NCI-H226 (cell line): ENCODE measurements at regions not wholly inside any gene's neighbourhood (a gene's known extent, or its start where the extent isn't known, plus 50 kb on each side); places are given as distances from the start of the nearest gene placed in this dataset.

Experiments used
- DNase-seq: peaks from one replicate; pipeline ENCODE4 v3.0.0-alpha.2; 2015

DNA sequence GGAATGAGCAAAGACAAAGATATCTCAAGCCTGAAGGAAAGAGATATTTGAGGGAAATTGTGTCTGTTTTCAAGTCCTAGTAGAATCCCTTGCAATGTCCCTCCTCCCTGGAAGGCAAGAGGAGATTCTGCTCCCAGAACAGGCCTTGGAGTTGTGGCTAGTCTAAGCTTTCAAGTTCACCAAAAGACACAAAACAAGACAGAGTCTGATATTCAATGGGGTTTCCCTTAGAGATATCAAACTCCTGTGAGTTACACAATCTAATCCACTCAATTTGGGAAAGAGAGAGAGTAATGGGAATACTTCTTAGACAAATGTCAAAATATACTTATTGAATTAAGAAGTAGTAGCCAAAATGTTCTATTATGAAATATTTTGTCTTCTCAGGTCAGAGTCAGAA is 162.8 kb upstream of the ADAMTS5 start:
- DNase-seq = no peak

DNA sequence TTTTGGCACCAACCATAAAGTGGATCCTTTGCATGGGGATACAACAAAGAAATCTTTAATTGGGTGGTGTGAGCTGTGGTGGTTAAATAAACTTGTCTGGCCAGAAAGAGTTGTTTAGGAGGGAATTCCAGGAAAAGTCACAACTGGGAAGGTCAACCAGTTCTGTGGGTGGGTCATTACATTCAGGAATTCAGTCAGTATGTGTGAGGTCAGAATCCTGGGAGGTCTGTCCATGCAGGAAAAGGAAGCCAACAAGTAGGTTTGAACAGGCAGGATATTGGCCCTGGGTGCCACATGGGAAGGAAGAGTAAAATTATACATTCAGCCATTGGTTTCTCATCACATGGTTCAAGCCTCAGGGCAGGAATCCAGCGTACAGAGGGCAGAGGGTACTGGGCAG is 162.3 kb upstream of the ADAMTS5 start:
- DNase-seq = no peak

DNA sequence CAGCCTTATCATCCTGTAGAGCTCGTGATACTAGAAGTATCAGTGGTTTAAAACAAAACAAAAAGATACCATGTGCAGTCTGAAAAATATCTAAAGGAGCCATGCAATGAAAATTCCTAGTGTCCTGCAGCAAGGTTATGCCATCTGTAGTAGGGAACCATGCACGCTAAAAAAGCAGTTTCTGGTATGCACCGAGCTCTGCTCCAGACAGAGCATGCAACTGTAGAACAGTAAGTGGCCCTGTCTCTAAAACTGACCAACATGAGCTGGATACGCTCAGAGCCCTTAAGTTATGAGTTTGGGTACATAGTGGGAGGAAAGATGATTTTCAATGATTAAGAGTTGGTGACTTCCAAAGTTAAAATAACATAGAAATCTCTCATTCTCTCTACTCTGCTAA is 159.3 kb upstream of the ADAMTS5 start:
- no peak for DNase-seq

DNA sequence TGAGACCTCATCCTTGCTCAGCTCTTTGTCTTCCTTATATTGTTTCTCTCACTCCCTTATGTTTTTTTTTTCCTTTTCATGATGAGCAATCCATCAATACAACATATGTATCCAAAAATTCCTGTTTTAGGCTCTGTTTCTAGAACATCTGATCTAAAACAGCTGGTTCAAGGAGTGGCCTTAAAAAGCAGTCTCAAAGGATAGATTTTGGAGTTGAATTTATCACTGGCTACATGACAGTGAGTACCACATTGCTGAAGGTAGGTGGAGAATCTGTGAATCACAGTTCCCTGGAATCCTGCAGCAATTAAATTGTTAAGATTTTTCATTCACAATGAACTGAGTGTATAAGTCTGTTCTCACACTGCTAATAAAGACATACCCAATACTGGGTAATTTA is 155.8 kb upstream of the ADAMTS5 start:
- no peak for DNase-seq

DNA sequence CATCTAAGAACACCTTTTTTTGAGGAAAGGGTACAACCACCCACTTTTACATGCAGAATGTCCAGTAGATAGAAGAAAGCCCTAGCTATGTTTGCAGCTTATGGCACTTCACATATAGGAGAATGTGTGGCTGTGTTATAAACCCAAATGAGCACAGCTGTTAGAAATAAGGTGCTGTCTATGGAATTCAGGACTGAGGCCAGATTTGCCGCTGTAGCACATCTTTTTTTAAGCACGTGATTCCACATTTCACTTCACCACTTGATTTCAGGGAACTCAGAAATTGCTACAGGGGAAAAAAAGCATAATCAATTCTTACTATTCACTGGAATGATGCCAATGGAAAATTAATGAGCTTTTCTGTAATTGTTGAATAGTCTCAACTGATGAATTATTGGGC is 147.2 kb upstream of the ADAMTS5 start:
- DNase-seq = no peak

DNA sequence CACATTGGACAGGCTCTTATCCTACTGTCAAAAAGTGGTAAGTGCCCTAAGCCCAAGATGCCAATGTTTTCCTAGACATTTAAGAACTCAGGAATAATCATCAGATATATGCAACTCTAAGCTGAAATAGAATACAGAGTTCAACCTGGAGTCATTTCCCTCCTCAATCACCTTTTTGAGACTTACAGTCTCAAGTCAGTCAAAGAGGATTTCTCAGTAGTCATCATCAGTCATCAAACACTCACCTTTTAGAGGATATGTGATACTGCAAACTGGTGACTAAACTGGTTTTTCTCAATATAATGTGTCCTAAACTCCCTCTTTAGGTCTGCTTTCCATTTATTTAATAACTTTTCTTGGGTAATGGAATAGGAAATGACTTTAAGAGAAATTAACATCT is 145.3 kb upstream of the ADAMTS5 start:
- peak; percentile 23 for DNase-seq

DNA sequence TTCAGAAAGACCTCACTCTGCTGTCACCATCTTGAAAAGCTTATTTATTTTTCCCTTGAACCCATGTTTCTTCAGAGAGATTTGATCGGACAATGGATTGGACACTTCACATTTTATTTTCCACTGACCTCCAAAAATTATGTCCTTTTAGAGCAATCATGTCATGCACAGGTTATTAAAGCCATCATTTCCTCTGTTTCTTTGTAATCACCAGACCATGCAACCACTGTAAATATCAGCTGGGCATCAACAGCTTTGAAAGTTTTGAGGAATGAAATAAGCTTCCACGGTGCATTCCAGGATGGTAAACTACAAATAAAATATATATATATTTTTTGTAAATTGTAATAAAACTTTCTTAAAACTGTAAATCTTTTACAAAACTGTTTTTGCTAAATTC is 144.1 kb upstream of the ADAMTS5 start:
- no peak for DNase-seq

DNA sequence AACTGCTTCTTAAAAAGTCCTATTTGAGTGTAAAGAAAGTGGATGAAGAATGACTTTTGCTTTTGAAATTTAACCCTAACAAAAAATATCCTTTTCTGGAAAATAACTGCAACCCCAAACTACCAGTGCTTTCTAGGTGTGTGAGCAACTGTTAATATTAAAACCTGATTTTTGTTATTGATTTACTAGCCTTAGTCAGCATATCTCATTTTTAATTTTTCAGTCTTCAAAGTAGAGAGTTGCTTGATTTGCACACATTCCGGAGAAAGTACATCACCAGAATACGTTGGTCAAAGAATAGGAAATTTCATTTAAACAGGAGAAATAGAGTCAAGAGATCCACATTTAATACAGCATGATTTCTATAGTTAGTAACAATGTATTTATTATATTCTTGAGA is 141.8 kb upstream of the ADAMTS5 start:
- DNase-seq = no peak

DNA sequence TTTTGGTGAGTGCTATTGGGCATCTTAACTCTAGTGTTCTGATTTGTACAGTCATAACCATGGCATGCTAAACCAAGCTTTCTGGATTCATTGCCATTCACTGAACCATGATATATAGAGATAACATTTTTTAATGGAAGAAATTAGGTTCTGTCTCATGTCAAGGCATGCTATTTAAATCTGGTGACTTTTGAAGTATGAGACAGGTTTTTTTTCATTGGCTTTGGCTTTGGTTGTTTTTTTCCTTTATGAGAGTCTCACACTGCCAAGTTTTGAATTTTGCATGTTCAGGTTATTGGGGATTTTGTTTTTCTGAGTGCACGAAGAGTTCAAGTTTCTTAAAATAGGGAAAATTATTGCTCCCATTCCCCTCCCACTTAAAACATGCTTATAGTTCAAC is 141.3 kb upstream of the ADAMTS5 start:
- peak; percentile 70 for DNase-seq

DNA sequence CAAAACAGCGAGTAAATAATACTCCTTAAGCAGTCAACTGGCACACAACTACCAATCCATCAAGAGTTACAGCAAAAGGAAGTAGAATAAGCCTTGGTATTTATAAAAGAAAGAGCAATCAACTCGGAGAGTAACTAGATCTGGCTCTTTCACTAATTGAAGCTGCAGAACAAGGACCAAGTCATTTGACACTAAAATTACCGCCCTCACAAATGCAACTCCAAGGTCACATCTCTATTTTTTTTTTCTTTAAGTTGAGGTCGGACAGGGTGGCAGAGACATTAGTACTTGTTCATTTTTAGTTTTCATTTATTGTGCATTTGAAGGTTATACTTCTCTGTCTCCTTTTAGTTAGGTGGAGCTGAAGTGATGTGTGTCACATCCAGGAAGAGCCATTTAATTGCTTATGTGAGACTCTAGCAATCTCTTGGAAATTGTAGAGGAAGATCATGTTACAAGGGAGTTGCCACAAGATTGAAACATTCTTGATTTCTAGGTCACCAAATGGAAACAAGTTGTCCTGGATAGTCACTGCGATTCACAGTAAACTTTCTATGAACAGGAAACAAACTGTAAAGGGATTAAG is 138.1 kb upstream of the ADAMTS5 start:
- DNase-seq = no peak

DNA sequence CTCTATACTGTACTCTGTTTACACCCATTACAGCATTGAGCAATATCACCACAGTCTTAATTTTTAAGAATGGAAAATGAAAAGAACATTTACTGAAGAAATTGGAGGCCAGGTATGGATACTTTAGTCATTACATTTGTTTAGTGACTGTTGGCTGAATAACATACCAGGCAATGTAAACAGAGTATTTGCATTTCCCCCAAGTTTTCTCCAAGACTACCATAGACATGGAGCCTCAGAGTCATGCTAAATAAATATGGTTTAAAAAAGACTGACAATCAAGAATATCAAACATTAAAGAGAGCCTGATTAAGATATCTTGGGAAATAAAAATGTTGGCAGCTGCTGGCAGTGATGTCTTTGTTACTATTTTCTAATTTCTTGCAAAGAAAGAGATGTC is 136.9 kb upstream of the ADAMTS5 start:
- no peak for DNase-seq

DNA sequence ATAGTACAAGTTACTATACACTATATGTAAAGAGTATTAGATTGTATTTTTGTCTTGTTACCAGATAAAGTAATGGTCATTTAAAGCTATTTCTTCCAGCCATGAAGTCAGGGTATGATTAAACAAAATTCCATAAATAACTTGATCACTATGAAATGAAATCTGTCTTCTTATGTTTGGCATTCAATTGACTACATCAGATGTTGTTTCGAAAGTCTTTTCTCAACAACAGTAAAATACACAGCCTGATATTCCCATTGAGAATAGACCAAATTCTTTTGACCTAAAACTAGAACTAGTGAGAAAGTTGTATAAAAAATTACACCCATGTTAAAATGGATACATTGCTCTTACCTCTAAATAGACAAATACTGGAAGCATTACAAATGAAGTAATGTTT is 134.6 kb upstream of the ADAMTS5 start:
- DNase-seq = no peak

DNA sequence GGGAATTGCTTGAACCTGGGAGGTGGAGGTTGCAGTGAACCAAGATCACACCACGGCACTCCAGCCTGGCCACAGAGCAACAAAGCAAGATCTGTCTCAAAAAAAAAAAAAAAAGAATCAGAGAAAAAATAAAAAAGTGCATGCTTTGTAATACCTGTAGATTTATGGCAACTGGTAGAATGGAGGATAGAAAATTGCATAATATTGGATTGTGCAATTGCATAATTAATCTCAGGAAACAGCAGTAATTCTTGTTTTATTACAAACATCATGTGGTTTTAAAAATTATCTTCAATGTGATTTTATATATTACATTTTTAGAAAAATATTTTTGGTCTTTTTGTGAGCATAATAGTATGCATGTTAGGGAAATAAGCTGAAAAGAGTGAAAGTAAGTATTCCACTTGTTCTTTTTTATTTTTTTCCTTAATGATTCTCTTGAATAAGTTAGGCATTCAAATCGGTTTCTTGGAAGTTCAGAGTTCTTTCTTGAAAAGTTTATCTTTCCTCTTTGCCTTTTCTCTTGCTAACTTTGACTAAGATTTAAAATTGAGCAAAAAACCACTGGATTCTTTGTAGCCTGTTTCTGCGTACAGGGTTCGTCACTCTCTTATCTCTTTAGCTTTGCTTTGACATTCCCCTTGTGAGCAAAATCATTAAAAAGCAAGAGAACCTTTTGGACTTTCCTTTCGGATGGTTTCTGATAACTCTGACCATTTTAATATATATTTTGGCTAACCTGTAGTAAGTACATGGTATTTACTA is 127.5 kb upstream of the ADAMTS5 start:
- DNase-seq = peak; percentile 45

DNA sequence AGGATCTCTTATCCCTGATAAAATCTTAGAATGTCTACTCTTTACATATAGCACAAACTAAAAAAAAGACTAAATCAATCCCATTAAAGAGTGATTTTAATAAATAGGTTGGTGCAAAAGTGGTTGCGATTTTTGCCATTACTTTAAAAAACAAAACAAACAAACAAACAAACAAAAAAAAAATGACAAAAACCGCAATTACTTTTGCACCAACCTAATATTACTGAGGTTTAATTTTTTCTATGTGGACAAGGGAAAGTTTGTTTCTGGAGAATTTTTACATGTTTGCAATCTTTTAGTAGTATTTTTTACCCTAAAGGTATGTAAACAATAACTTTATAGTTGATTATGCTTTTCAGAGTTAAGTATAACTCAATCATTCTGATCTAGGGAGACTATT is 119.7 kb upstream of the ADAMTS5 start:
- no peak for DNase-seq

DNA sequence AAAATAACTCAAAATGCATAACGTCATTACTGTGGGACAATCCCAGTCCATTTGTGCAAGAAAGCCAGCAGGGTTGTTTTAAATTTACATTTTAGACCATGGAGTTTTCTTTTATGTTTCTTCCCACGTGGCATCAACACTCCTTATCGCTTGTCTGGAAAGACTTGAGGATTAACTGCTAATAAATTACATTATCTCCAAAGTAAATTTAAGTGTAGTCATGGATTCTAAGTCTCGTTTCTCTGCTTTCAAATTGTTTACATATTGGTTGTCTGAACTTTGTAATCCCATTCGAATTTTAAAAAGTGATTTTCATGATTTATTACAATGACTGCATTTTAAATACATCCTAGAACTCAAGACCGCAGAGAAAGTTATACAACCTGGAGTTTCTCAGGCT is 119.3 kb upstream of the ADAMTS5 start:
- no peak for DNase-seq

DNA sequence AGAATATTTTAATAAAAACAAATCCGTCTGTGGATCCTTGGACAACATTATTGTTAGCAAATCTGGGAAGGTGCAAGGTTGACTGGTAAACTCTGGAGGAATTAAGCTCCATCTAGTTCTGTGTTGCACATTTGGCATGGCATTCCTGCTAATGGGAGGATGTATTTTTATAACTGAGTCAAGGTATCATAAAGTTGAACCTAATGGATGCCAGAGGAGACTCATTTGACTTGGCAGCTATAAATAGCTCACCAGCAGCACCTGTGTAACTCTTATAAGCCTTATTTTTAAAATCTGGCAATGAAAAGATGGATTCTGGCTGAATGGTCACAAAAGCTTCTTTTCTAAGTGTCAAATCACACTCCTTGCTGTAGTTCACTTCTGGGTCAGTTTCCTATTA is 118.5 kb upstream of the ADAMTS5 start:
- no peak for DNase-seq

DNA sequence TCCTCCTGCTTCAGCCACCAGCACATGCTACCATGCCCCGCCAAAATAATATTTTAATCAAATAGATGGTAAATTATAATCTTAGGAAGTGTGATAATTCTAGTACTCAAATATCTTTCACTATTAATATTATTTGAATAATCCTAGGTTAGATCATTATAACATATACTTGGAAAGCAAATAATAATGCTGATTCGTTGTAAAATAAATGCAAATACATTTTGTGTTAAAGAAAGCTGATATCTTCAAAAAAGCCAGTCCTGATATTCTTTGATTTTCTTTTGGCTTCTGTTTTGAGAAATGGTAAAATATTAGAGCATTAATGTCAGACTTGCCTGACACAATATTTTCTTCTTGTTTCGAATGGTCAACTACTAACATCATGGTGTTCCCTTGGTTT is 116.3 kb upstream of the ADAMTS5 start:
- DNase-seq = no peak

DNA sequence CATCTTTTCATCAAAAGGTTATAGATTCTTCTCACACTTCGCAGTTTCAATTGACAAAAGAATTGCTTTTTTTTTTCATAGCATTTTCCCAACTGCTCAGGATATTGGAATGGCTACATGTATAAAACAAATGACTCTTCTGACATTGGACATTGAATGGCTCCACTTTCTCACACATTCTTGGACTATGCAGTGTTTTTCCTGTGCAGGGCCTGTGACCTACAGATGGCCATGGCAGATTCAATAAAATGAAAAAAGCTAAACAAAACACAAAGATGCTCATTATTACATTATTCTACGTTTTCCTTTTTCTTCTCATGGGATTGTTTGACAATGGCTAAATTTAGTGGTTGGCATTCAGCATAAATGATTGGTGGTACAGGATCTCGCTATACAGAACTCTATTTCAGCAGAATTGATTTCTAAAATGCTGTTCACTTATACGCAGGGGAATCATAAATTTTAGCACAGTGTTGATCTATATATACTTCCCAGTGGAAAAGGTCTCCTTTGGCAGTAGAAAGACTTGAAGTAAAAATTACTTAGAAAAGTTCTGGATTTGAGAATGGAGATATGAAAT is 115.6 kb upstream of the ADAMTS5 start:
- DNase-seq = no peak

DNA sequence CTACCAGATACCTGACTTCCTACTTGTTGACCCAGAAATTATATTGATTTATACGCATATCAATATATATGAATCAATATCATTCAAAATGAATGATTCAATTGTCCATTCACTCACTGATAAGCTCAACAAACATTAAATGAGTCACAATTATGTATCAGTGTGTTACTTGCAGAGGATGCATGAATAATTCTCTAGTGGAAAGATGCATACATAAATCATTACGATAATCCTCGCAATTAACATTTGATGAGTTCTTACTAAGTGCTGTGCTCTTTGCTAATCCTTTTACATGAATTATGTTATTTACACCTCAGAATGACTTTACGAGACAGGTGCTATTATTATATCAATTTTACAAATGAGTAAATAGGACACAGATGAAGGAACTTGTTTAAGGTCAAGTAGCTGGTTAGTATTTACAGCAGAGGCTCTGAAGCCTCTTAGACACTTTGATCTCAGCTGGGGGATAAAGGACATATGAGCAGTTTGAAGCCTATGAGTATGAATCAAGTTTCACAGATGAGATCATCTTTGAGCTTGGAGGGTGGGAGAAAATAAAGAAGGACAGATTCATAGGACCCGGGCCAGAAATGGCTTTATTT is 112.8 kb upstream of the ADAMTS5 start:
- DNase-seq = no peak

DNA sequence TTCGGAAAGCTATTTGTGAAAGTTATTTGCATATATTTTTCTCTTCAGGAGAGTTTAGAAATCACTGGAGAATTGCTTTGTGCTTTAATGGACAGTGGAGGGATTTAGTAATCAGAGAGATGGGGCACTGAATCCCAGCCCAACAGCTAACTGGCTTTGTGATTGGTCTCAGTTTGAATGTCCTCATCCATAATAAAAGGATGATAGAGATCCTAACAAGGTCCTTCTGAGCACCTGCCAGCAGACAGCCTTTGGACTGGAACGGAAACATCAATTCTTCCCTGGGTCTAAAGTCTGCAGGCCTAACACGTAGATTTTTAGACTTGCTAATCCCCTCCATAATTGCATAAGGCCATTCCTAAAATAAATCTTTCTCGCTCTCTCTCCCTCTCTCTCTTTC is 112.0 kb upstream of the ADAMTS5 start:
- DNase-seq = no peak

DNA sequence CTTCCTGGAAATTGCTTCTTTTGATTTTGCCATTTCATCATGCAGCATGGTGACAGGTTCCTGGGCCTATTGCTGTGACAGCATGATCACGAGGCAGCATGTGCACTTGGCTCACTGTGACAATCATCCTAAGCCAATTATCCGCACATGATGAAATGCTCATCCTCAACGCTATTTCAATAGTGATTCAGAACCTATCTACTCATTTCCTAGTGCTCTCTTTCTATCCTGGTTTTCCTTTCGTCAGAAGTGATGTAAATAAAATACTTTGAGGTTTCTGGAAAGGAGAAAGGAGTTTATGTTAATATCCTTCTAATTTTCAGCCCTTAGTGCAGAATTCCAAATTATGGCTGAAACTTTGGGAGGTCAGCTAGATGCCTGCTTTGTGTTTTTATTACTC is 110.6 kb upstream of the ADAMTS5 start:
- no peak for DNase-seq

DNA sequence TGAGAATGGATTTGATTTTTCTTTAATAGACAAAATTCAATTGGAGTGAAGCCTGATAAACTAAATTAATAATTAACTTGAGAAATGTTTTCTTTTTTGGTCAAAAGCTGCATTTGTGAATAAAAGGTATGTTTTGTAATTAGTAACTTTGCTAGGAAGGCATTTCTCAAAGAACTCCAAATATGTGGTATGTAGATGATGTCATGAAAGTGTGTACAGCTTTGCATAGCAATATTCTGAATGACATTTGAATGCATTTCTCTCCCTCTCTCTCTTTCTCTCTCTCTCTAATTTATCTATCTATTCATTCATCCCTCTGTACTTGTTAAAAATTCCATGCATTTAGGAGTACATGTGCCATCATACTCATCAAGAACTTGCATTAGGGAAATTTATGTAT is 109.1 kb upstream of the ADAMTS5 start:
- no peak for DNase-seq

DNA sequence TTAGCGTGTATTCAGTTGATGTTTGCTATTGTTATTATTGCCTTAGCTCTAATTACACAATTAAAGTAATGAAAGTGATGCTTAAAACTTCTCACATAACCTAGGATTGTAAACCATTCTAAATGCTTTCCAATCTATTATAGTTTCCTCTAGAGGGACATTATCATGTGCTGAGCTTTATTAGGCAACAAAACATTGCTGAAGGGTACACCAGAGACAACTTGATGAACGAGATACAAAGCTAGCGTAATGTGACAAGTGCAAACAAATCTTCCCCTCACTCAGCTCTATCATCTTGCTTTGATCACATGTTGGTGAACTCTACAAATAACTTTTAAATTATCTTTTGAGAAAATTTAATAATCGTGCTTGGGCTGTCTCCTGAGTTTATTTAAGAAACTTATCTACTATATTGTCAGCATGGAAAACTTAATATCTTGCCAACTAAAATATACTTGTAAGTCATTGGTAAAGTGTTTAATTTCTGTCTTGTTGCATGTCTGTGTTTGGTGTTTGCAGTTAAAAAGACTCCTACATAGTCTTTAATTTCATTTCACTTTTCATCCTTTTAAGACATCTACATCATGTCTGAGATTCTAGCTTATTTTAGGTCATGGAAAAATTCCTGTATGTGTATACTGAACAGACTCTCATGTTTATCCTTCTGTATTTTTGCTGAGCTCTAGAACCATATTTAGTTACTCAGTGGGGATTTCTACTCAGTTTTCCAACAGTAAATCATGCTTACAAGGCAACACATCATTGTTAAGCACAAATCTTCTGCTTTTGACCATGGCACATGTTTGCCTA is 104.2 kb upstream of the ADAMTS5 start:
- DNase-seq = no peak

DNA sequence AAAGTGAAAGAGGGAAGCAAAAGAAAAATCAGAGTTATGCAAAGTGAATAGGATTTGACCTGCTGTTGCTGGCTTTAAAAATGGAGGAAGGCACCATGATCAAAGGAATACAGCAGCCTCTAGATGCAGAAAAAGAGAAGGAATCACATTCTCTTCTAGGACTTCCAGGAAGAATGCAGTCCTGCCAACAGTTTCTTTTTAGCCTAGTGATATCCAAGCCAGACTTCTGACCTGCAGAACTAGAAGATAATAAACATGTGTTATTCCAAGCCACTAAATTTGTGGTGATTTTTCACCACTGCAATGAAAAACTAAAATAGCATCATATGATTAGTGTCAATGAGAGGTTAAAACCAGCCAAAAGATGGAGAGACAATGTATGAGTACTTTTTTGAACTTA is 101.9 kb upstream of the ADAMTS5 start:
- no peak for DNase-seq
